HG03378 (cell line): ENCODE measurements at regions not wholly inside any gene's neighbourhood (a gene's known extent, or its start where the extent isn't known, plus 50 kb on each side); places are given as distances from the start of the nearest gene placed in this dataset.

ENCODE experiments used
- ATAC-seq: cut with Tn5 transposase; IDR thresholded peaks from one replicate; pipeline ENCODE4 v1.9.1; 2021; ENCODE audit warnings: mild to moderate bottlenecking, moderate library complexity; ENCODE audit not compliant: unreplicated experiment

DNA sequence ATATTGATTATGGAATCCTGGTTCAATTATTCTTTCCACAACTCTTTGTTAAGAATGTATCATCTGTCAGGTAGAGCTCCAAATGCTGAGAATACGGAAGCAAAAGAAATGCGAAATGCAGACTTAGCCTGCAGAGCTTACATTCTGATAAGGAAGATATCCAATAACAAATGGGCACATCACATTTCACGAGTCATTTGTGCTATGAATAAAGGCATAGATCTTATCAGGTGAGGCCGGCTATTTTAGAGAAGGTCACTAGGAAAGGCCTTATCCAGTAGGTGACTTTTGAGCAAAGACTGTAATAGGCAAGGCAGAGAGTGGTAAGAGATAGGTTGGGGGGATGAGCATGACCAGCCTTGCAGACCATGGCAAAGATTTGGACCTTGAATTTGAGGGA, 174.3 kb upstream of the SERPINE2 start:
- no peak for ATAC-seq

DNA sequence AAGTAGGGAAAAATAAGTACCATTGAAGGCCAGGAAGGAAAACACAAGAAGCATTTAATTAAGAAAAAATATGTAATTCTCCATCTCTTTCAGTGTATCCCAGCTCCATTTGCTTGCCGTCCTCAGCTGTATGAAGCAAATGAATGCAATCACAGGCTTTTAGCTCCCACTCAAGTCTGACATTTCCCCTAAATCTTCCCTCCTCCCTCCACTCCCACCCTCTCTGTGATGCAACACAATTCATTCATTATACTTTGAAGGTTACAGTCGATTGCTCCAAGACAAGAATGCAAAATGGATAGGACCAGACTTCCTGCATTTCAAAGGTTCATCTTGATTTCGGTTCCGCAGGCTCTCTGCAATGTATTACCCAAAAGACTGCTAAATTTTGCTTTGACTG, 172.7 kb upstream of the SERPINE2 start:
- no peak for ATAC-seq

DNA sequence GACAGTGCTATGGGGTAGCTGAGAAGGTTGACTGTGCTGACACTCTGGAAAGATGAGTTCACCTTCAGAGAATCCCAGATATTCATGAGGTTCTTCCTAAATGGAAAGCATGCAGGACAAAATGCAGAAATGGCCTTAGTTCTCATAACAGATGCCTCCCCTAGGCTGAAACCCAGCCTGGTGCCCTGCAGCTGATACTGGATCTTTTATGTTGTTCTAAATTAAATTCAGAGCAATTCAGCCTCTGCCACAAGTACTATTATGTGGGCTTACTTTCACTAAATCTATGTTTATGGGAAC, 172.0 kb upstream of the SERPINE2 start:
- no peak for ATAC-seq

DNA sequence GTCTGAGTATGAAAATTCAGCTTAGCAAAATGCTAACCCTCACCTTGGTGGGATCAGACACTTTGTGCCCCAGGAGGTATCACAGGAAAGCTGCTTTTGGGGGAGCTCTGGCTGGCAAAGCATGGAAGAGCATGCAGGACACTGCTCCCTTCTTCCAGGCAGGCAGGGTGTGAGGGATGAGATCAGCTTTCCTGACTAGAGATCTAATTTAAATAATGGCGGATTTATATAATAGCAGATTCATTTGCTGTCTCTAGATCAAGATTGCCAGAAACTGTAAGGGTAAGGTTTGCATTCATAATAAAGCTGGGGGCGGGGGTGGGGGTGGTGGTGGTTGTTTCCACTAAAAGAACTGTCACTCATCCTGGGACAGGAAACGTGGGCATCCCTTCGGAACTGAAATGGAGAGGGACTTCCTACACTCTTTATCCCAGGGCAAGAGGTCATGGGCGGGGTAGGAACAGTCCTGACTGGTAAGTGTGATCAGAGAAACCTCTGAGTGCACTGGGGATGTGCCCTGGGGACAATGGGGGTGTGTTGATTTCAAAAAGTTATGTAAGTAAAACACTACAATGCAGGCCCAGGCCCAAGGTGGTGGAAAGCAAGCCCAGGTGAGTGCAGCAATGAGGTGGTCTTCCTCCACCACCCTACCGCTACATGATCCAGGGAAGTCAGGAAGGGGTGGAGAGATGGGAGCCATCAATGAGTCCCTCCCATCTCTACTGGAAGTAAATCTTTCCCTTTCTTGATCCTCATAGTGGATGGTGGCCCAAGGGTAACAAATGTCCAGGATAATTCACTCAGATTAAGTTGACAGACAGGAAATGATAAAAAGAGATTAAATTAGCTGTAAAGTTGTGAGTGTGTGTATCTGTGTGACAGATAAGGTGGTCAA, 171.4 kb upstream of the SERPINE2 start:
- no peak for ATAC-seq

DNA sequence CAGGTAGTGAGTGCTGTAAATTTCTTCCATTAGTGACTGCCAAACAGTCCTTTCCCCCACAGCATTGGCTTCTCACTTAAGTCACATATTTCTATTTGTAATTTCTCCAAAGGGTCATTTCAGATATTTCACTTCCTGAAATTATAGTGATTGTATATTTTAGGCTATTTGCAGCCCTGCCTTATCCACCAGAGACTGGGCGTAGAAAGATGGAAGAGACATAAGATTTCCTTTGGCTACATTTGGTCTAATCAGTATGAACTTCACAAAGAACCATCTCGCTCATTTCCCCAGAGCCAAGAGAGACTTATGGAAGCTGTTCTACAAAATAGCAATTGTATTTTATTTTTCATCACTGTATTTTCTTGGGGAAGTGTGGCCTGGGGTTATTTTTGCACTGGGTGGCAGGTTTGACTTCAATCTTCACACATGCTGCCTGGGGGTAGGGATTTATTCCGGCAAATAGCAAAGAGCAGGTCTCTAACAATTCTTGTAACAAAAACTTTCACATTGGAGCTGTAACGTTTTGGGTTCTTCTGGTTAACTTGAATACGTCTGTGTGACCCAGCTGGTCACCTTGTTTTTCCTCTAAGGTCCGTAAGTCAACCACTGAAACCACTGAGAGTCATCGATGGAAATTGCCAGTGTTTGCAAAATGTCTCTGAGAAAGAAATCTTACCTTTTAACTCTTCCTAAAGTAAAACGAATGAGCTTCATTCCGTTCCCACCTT, 170.6 kb upstream of the SERPINE2 start:
- no peak for ATAC-seq

DNA sequence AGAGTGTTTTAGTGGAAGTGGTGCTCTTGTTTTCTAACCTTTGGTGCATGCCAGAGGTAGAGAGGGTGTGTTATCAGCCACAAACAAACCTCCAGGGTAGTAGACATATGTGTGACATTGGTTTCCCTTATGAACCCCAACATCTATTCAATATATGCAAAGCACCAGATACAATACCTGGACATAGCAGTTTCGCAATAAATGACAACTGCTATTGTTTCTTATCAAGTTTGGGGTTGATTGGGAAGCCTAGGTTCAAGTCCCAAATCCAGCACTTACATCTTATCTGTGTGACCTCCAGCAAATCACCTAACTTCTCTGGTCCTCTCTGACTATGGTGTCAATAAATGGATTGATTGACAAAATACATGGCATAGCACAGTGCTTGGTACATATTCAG, 169.4 kb upstream of the SERPINE2 start:
- no peak for ATAC-seq

DNA sequence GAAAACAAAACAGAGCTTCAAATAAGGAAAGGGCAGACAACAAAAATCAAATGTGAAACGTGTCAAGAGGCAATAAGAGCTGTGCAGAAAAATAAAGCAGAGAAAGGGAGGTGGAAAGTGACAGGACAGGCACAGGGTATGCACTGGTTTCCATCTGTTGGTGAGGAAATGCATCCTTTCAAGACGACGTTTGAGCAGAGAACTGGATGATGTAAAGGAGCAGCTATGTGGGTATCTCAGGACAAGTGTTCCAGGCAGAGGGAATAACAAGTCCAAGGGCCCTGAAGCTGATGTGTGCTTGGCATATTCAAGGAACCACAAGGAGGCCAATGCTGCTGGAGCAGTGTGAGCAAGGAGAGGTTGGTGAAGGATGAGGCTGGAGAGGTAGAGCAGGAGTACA, 168.9 kb upstream of the SERPINE2 start:
- no peak for ATAC-seq

DNA sequence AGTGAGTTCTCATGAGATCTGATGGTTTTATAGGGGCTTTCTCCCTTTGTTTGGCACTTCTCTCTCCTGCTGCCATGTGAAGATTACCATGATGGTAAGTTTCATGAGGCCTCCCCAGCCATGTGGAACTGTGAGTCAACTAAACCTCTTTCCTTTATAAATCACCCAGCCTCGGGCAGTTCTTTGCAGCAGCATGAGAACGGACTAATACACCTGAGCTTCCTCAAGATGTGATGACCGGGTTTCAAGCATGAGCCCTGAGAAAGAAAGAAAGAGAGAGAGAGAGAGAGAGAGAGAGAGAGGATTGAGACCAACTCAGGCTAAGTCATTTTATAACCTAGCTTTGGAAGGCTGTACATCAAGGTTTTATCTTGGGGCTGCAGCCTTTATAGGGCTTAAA, 167.7 kb upstream of the SERPINE2 start:
- ATAC-seq: no peak

DNA sequence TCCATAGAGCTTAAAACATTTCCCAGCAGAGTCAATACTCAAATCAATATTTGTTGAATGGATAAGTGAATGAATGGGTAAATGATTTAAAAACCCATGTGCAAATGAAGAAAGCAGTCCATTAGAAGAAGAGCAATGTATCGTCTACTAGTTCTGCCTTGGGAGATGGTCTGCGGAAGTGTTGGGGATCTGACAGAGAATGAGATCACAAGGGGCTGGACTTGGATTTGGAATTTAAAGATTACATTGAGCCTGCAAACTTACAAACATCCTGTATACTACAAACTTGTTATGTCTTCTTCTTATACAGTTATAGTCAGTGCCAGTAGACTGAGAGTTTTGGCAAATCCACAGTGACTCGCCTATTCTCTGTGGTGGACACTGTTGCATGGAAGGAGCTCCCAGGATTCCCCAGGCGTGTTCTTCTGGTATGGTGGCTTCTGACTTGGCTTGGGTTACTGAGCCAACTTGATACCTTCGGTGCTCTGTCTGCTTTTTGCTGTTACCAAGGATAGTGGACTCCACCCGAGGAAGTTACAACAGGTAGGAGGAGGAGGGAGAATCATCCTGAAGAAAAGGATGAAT, 163.3 kb upstream of the SERPINE2 start:
- ATAC-seq: no peak

DNA sequence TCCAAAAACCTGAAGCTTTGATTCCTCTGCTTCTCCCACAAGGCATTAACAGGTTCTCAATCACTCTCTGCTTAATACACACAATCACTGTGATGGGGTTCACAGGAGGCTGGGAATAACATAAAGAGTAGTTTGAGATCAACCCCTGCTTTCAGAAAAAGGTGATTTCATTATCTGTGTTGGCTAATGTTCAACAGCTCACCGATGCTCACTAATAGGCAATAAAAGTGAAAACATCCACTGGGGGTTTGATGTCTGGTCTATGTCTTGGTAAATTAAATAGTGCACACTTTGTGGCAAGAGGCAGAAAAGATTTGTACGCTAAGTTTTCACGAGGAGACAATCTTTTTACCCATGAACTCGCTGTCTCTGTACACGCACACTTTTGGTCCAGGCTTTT, 159.3 kb upstream of the SERPINE2 start:
- ATAC-seq: no peak

DNA sequence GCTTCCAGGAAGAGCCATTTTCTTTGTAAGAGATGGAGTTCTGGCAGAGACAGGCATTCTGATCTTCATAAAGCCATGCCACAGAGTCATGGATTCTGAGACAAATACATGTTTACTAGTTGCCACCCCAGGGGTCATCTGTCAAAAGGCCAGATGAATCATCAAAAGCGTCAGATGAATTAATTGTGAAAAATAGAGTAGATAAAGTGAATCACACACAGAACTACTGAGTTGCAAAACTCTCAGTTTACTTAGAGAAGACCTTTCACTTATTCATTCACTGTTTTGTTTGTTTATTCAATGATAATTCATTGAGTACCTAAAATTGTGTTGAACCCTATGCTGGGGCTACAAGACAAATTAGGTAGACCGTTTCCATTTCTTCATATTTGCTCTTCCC, 157.7 kb upstream of the SERPINE2 start:
- no peak for ATAC-seq

DNA sequence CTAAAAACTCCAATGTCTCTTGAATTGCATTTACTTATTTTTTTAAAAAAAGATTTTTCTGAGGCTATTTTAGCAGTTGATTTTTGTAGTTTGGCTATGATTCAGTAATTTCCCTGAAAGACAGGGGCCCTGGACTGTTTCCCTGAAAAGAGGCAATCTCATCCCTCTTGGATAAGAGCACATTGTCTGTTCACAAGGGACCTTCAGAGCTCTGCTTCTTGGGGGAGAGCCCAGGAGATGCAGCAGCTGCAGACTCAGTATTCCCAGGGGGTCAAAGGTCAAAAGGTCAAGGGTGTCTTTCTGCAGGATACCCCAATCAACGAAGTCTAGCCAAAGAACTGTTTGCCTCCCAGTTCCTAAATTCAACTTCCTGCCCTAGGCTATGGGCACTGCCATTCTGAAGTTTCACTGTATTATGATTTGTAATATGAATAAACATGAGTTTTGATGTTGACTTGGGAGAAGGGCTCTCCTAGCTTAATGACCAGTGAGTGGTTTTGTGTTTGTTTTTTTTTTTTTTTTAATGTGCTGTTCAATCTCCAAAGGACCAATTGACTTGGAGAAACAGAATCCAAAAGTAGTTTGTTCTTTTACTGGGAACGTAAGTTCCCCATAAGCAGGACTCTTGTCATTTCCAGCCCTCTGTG, 157.0 kb upstream of the SERPINE2 start:
- no peak for ATAC-seq

DNA sequence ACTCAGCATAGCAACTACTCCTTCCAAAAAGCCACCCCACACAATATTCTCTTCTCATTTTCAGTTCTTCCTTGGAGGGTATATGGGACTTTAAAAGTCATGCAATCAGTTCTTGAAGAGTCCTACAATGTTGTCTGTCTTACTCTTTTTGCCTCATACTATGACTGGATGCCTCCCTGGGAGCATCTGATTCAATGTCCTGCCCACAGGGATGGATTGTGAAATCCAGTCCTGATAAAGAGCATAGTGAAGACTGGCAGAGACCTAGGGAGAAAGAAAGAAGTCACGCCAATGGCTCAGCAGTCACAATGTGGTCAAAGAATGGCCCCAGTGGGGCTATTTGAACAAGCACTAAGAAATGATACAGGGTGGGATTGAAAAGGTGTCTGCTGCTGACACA, 155.1 kb upstream of the SERPINE2 start:
- ATAC-seq: no peak

DNA sequence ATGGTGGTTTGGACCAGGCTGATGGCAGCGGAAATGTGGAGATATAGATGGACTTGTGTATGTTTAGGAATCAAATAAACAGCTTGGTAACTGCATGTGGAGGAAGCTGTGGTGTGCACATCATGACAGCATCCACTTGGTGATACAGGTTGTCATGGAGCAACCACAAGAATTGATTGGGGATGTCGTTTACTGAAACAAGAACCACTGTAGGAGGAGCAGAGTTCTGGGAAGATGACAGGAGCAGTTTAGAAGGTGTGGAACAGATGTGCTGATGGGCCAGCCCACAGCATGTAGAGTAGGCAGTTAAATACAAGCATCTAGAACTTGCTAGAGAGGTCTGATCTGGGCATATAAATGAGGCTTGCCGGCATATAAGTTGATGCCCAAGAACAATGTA, 152.4 kb upstream of the SERPINE2 start:
- ATAC-seq: no peak

DNA sequence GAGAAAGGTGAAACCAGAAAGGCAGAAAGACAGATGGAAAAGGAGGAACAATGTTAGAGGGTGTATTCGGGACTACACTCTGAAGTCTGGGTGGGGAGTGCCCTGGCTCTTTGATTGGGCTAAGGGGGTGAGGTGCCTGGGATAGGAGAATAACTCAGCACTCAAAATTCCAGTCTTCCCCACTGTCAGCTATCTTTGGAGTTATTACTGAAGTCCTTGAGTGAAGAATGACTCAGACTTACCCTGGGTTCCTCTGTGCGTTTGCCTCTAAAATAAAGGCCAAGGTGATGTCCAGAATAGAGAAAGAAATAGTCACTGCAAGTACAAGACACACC, 151.8 kb upstream of the SERPINE2 start:
- no peak for ATAC-seq

DNA sequence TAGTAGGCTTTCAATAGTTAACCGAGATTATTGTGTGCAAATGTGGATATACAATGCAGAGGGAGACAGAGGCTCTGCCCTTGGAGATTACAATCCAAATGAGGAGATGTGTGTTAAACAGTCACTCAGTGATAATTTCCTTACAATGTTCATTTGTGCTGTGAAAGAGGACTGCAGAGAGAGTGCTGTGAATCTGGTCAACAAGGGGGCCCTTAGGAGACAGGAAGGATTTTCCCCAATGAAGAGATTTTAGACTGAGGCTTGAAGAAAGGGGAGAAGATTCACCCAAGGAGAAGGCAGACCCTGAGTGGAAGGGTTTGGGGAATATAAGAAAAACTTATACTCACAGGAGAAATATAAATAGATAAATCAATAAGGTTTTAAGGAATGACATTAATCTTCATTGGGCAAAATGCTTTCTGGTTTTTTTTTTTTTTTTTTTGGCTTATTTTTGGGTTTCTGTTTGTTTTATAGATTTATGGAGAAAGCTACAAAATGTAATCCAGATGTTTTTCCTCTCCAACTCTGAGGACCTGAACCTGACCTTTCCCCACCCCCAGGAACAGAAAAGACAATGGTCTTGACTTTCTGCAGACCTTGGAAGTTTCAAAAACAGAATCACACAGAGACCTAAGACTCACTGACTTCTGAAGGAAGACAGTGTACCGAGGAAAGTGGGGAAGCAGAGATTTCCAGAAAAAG, 151.3 kb upstream of the SERPINE2 start:
- no peak for ATAC-seq

DNA sequence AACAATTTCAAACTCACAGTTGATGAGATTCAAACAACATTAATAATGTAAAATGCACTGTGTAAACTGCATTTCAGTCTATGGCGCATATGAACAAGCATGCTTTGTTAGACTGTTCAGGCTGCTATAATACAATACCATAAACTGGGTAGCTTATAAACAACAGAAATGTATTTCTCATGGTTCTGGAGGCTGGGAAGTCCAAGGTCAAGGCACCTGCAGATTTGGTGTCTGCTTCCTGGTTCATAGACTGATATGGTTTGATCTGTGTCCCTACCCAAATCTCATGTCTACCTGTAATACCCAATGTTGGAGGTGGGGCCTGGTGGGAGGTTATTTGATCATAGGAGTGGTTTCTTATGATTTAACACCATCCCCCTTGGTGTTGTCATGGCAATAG, 148.1 kb upstream of the SERPINE2 start:
- no peak for ATAC-seq

DNA sequence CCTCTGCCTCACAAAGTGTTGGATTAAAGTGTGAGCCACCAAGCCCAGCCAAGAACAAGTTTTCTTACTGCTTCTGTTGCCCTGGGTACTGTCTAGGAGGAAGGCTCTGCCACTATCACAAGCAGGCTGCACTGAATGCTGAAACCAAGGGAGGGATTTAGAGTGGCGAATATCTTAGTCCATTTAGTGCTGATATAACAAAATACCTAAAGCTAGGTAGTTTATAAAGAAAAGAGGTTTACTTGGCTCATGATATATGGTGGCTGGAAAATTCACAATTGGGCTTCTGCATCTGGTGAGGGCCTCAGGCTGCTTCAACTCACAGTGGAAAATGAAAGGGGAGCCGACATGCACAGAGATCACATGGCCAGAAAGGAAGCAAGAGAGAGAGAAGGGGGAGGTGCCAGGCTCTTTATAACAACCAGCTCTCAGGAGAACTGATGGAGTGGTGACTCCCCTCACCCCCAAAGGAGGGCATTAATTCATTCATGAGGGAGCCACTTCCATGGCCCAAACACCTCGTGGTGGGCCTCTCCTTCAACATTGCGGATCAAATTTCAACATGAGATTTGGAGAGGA, 146.0 kb upstream of the SERPINE2 start:
- ATAC-seq: no peak

DNA sequence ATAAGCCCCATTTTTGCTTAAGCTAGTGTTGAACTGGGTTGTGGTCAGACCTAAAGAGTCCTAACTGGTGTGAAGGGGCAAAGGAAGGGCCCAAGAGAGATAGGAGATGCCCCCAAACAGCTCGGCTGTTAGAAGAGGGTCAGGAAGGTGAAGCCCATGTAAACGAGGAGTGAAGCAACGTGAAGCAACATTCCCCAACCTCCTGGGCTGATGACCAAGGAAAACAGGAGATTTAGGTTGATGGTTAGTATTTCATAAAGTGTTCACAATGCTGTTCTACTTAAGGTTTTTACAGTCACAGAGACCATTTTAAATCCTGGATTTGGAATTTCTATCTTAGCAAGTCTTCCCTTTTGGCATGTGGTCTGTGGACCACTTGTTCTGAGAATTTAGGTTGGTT, 144.0 kb upstream of the SERPINE2 start:
- no peak for ATAC-seq

DNA sequence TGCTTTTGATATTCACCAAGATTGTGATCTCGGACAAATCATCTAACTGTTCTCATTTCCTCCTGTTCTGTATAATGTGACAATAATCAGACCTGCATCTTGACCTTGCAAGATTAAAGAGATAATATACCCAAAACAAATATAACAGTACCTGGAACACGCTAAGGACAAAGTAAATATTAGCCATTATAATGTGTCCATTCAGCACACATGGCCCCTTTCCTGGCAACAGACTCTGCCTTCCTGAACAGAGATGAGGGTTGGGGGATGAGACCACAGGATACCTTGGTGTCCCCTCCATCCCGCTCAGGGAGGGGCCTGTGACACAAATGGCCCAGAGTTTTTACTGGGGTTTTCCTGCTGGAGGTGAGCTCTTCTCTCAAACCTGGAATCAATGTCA, 143.4 kb upstream of the SERPINE2 start:
- no peak for ATAC-seq
